HG03175 (cell line): ENCODE measurements at regions not wholly inside any gene's neighbourhood (a gene's known extent, or its start where the extent isn't known, plus 50 kb on each side); places are given as distances from the start of the nearest gene placed in this dataset.

ENCODE experiments used
- ATAC-seq: cut with Tn5 transposase; IDR thresholded peaks from one replicate; pipeline ENCODE4 v1.9.1; 2021; ENCODE audit warnings: mild to moderate bottlenecking, moderate library complexity; ENCODE audit not compliant: unreplicated experiment

- ATAC-seq = no peak
Observed at GRCh38 chr9:78559449-78559885, 262.5 kb downstream of the PSAT1 start.

- ATAC-seq = no peak
Observed at GRCh38 chr9:78562021-78562420, 265.1 kb downstream of the PSAT1 start.

- no peak for ATAC-seq
Observed at GRCh38 chr9:78563269-78563668, 266.3 kb downstream of the PSAT1 start.

- no peak for ATAC-seq
Observed at GRCh38 chr9:78565481-78565880, 268.6 kb downstream of the PSAT1 start.

GRCh38 chr9:78566521-78566920 is 269.6 kb downstream of the PSAT1 start:
- no peak for ATAC-seq

- no peak for ATAC-seq
Observed at GRCh38 chr9:78566948-78567675, 270.2 kb downstream of the PSAT1 start.

- no peak for ATAC-seq
Observed at GRCh38 chr9:78567693-78568092, 270.8 kb downstream of the PSAT1 start.

- ATAC-seq = no peak
Observed at GRCh38 chr9:78568774-78569173, 271.8 kb downstream of the PSAT1 start.

GRCh38 chr9:78572266-78572665 is 275.3 kb downstream of the PSAT1 start:
- ATAC-seq = no peak

GRCh38 chr9:78573205-78573604 is 276.3 kb downstream of the PSAT1 start:
- ATAC-seq = no peak

- ATAC-seq = no peak
Observed at GRCh38 chr9:78573669-78574068, 276.7 kb downstream of the PSAT1 start.

GRCh38 chr9:78574354-78575045 is 277.6 kb downstream of the PSAT1 start:
- no peak for ATAC-seq

- no peak for ATAC-seq
Observed at GRCh38 chr9:78575081-78575480, 278.2 kb downstream of the PSAT1 start.

- no peak for ATAC-seq
Observed at GRCh38 chr9:78575771-78576170, 278.8 kb downstream of the PSAT1 start.

GRCh38 chr9:78577156-78577906 is 280.4 kb downstream of the PSAT1 start:
- ATAC-seq = no peak

- ATAC-seq = no peak
Observed at GRCh38 chr9:78578072-78578471, 281.1 kb downstream of the PSAT1 start.

GRCh38 chr9:78582821-78583220 is 285.9 kb downstream of the PSAT1 start:
- ATAC-seq = no peak

- no peak for ATAC-seq
Observed at GRCh38 chr9:78584589-78584988, 287.7 kb downstream of the PSAT1 start.

GRCh38 chr9:78585909-78586308 is 289.0 kb downstream of the PSAT1 start:
- no peak for ATAC-seq

- ATAC-seq = no peak
Observed at GRCh38 chr9:78590068-78590467, 293.1 kb downstream of the PSAT1 start.

GRCh38 chr9:78592811-78593210 is 295.9 kb downstream of the PSAT1 start:
- ATAC-seq = no peak
